Neural cell (in vitro differentiated cells): ENCODE measurements at regions not wholly inside any gene's neighbourhood (a gene's known extent, or its start where the extent isn't known, plus 50 kb on each side); places are given as distances from the start of the nearest gene placed in this dataset.

Source experiments
- H2AFZ ChIP-seq: fragments of 200-600, 300-800 bp; sonication (generic), shearing (Covaris generic); 2 replicates; pipeline ENCODE4 v1.6.0; 2014; ENCODE audit warnings: low read depth, mild to moderate bottlenecking, antibody characterized with exemption, low read length, moderate library complexity
- H3F3A ChIP-seq: fragments of 200-600 bp; shearing (Covaris generic); 2 replicates; pipeline ENCODE4 v1.6.1; 2016; ENCODE audit warnings: mild to moderate bottlenecking, moderate library complexity, mixed read lengths, antibody characterized with exemption, low read length; ENCODE audit not compliant: insufficient read depth, poor library complexity, severe bottlenecking
- H3K27ac ChIP-seq: fragments of 200-600, 300-800 bp; sonication (generic), shearing (Covaris generic); 2 replicates; pipeline ENCODE4 v1.5.1; 2014; ENCODE audit warnings: mild to moderate bottlenecking, low read length, moderate library complexity
- H3K27me3 ChIP-seq: fragments of 300-800, 200-600 bp; sonication (generic), shearing (Covaris generic); 2 replicates; pipeline ENCODE4 v1.6.0; 2014; ENCODE audit warnings: mild to moderate bottlenecking, low read depth, low read length, moderate library complexity; ENCODE audit not compliant: insufficient read depth
- H3K36me3 ChIP-seq: fragments of 300-800, 200-600 bp; sonication (generic), shearing (Covaris generic); 2 replicates; pipeline ENCODE4 v1.5.1; 2014; ENCODE audit warnings: mild to moderate bottlenecking, antibody characterized with exemption, low read length, moderate library complexity; ENCODE audit not compliant: insufficient read depth
- H3K4me2 ChIP-seq: fragments of 300-800, 200-600 bp; sonication (generic), shearing (Covaris generic); 2 replicates; pipeline ENCODE4 v1.6.0; 2014; ENCODE audit warnings: mild to moderate bottlenecking, low read length
- H3K4me3 ChIP-seq: fragments of 300-800, 200-600 bp; sonication (generic), shearing (Covaris generic); 2 replicates; pipeline ENCODE4 v1.5.1; 2014; ENCODE audit warnings: mild to moderate bottlenecking, low read length, moderate library complexity
- H3K79me2 ChIP-seq: fragments of 200-600 bp; shearing (Covaris generic); replicated peaks from 2 replicates; pipeline ENCODE4 v1.6.0; 2014; ENCODE audit warnings: mild to moderate bottlenecking, low read length, moderate library complexity; ENCODE audit not compliant: insufficient read depth
- H3K9ac ChIP-seq: fragments of 300-800, 200-600 bp; sonication (generic), shearing (Covaris generic); 2 replicates; pipeline ENCODE4 v1.6.1; 2016; ENCODE audit warnings: mild to moderate bottlenecking, low read length, mixed read lengths
- H3K9me2 ChIP-seq: fragments of 200-600 bp; shearing (Covaris generic); 2 replicates; pipeline ENCODE4 v1.6.1; 2016; ENCODE audit warnings: mild to moderate bottlenecking, low read length, mixed read lengths; ENCODE audit not compliant: insufficient read depth
- H3K9me3 ChIP-seq: fragments of 200-600, 300-800 bp; sonication (generic), shearing (Covaris generic); 2 replicates; pipeline ENCODE4 v1.6.1; 2016; ENCODE audit warnings: mild to moderate bottlenecking, mixed run types, low read length, moderate library complexity, mixed read lengths
- H4K20me1 ChIP-seq: fragments of 200-600 bp; shearing (Covaris generic); 2 replicates; pipeline ENCODE4 v1.6.1; 2016; ENCODE audit warnings: mild to moderate bottlenecking, mixed run types; ENCODE audit not compliant: insufficient read depth
- CTCF ChIP-seq: fragments of 450-650 bp; IDR thresholded peaks from 2 replicates; pipeline ENCODE4 v1.5.1; 2014; ENCODE audit warnings: antibody characterized with exemption, mild to moderate bottlenecking, moderate library complexity; ENCODE audit not compliant: poor library complexity, severe bottlenecking
- EP300 ChIP-seq: fragments of 450-650 bp; conservative IDR thresholded peaks from 2 replicates; pipeline ENCODE4 v1.6.1; 2014; ENCODE audit warnings: antibody characterized with exemption, mild to moderate bottlenecking, moderate library complexity; ENCODE audit not compliant: poor library complexity, severe bottlenecking
- EZH2 ChIP-seq: fragments of 200-600, 300-800 bp; shearing (Covaris generic), sonication (generic); IDR thresholded peaks from 2 replicates; pipeline ENCODE4 v1.6.1; 2014; ENCODE audit warnings: antibody characterized with exemption, low read length, borderline replicate concordance, mild to moderate bottlenecking; ENCODE audit not compliant: insufficient read depth, poor library complexity, severe bottlenecking
- MXI1 ChIP-seq: fragments of 450-650 bp; conservative IDR thresholded peaks from 2 replicates; pipeline ENCODE4 v1.6.1; 2014; ENCODE audit warnings: antibody characterized with exemption, mild to moderate bottlenecking; ENCODE audit not compliant: poor library complexity, severe bottlenecking
- POLR2AphosphoS5 ChIP-seq: IDR thresholded peaks from 2 replicates; pipeline ENCODE4 v1.6.1; 2012
- RAD21 ChIP-seq: fragments of 450-650 bp; conservative IDR thresholded peaks from 2 replicates; pipeline ENCODE4 v1.6.1; 2014; ENCODE audit warnings: antibody characterized with exemption, mild to moderate bottlenecking, moderate library complexity
- SMC3 ChIP-seq: fragments of 450-650 bp; conservative IDR thresholded peaks from 2 replicates; pipeline ENCODE4 v1.6.1; 2014; ENCODE audit warnings: antibody characterized with exemption, mild to moderate bottlenecking, moderate library complexity; ENCODE audit not compliant: poor library complexity
- TAF1 ChIP-seq: IDR thresholded peaks from 2 replicates; pipeline ENCODE4 v1.6.1; 2012; ENCODE audit warnings: low read depth
- TF ChIP-seq, protein P1 (sequence below): IDR thresholded peaks from 2 replicates; pipeline ENCODE4 v1.6.1; 2012; ENCODE audit warnings: borderline replicate concordance

DNA sequence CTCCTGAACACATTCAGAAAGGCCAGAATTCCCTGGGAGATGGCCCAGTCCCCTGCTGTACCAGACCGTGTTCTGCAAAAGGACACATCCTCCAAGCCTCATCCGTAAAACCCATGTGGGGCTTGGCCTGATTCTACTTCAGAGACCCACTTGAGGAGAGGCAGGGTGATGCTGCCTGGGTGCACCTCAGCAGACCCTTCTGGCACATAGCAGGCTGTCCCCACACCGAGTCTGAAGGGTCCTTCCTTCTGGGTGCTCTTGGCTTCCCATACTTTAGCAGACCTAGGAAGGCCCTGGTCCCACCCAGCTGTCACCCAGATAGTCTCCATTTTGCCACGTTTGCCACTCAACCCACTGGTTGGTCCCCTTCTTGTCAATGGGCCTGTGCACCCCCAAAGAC lies 270.1 kb upstream of the AGTR2 start:
- H3K4me3 ChIP-seq, result no peak overlapping the region
- H3K27ac ChIP-seq, result no peak overlapping the region
- no peaks in the 10 kb centered on the region for H3K79me2 ChIP-seq
- no peaks in the 10 kb centered on the region for H3K9me2 ChIP-seq
- no peaks in the 10 kb centered on the region for H3K36me3 ChIP-seq
- no peak overlapping the region for H3K4me2 ChIP-seq
- no peak overlapping the region for H3K9ac ChIP-seq
- TF ChIP-seq CTCF (no peak), RAD21 (no peak), POLR2AphosphoS5 (no peak), EP300 (no peak), TAF1 (no peak), SMC3 (no peak), EZH2 (no peak), MXI1 (no peak)
- TF ChIP-seq, protein P1, sequence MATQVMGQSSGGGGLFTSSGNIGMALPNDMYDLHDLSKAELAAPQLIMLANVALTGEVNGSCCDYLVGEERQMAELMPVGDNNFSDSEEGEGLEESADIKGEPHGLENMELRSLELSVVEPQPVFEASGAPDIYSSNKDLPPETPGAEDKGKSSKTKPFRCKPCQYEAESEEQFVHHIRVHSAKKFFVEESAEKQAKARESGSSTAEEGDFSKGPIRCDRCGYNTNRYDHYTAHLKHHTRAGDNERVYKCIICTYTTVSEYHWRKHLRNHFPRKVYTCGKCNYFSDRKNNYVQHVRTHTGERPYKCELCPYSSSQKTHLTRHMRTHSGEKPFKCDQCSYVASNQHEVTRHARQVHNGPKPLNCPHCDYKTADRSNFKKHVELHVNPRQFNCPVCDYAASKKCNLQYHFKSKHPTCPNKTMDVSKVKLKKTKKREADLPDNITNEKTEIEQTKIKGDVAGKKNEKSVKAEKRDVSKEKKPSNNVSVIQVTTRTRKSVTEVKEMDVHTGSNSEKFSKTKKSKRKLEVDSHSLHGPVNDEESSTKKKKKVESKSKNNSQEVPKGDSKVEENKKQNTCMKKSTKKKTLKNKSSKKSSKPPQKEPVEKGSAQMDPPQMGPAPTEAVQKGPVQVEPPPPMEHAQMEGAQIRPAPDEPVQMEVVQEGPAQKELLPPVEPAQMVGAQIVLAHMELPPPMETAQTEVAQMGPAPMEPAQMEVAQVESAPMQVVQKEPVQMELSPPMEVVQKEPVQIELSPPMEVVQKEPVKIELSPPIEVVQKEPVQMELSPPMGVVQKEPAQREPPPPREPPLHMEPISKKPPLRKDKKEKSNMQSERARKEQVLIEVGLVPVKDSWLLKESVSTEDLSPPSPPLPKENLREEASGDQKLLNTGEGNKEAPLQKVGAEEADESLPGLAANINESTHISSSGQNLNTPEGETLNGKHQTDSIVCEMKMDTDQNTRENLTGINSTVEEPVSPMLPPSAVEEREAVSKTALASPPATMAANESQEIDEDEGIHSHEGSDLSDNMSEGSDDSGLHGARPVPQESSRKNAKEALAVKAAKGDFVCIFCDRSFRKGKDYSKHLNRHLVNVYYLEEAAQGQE, result no peak
- no peaks in the 10 kb centered on the region for H4K20me1 ChIP-seq
- no peaks in the 10 kb centered on the region for H3K27me3 ChIP-seq
- H2AFZ ChIP-seq, result no peak overlapping the region
- H3K9me3 ChIP-seq, result no peaks in the 10 kb centered on the region
- H3F3A ChIP-seq, result no peaks in the 10 kb centered on the region

- no peaks in the 10 kb centered on the region for H3K79me2 ChIP-seq
- no peaks in the 10 kb centered on the region for H4K20me1 ChIP-seq
- TF ChIP-seq EP300 (no peak), POLR2AphosphoS5 (no peak), RAD21 (no peak), EZH2 (no peak), CTCF (no peak), MXI1 (no peak), SMC3 (no peak), TAF1 (no peak)
- TF ChIP-seq, protein P1, result no peak
- H2AFZ ChIP-seq, result no peak overlapping the region
- no peaks in the 10 kb centered on the region for H3K9me3 ChIP-seq
- H3K36me3 ChIP-seq, result no peaks in the 10 kb centered on the region
- no peak overlapping the region for H3K27ac ChIP-seq
- H3K4me3 ChIP-seq, result no peak overlapping the region
- no peak overlapping the region for H3K9ac ChIP-seq
- no peaks in the 10 kb centered on the region for H3F3A ChIP-seq
- no peaks in the 10 kb centered on the region for H3K27me3 ChIP-seq
- H3K4me2 ChIP-seq, result no peak overlapping the region
- H3K9me2 ChIP-seq, result no peaks in the 10 kb centered on the region
These were observed 269.3 kb upstream of the AGTR2 start for GRCh38 chrX:115901241-115901640.
